Breast epithelium (tissue), 3 donors: ENCODE measurements at regions not wholly inside any gene's neighbourhood (a gene's known extent, or its start where the extent isn't known, plus 50 kb on each side); places are given as distances from the start of the nearest gene placed in this dataset.

Experiments
- CTCF ChIP-seq, 3 donors: fragments of 450-650 bp; IDR thresholded peaks; one replicate each; pipeline ENCODE4 v1.5.1; 2016 to 2017; ENCODE audit warnings: antibody characterized with exemption in 3 of 3, mild to moderate bottlenecking in 3 of 3, moderate library complexity in 3 of 3
- POLR2A ChIP-seq: fragments of 450-650 bp; IDR thresholded peaks from one replicate; pipeline ENCODE4 v1.6.1; 2016; ENCODE audit warnings: antibody characterized with exemption, mild to moderate bottlenecking, moderate library complexity

GRCh38 chr5:173753307-173754168 is 134.6 kb upstream of the CPEB4 start:
- no peak for TF ChIP-seq CTCF (IDR thresholded peaks at IDR 0.05)
- TF ChIP-seq POLR2A = no peak
